ENCODE measurements at regions not wholly inside any gene's neighbourhood (a gene's known extent, or its start where the extent isn't known, plus 50 kb on each side); places are given as distances from the start of the nearest gene placed in this dataset.

- no peaks in the 10 kb centered on the region for H3K4me1 ChIP-seq (ENCODE audit: control insufficient read depth in 2 of 2, insufficient read depth in 2 of 2, low read length in 2 of 2)
- peaks cover 0 to 4% (median 0%) of the 10 kb centered on the region in 4 experiments for H3K27me3 ChIP-seq (replicated peaks in 1 of 4; ENCODE audit: control extremely low read depth in 1 of 4, control insufficient read depth in 3 of 4, insufficient read depth in 4 of 4, low read length in 3 of 4)
- H3K36me3 ChIP-seq (replicated peaks in 1 of 2; ENCODE audit: control extremely low read depth in 1 of 2, control insufficient read depth in 1 of 2, extremely low read depth in 1 of 2, insufficient read depth in 2 of 2, low read length in 1 of 2), result no peaks in the 10 kb centered on the region
- no peak overlapping the region for H3K9ac ChIP-seq (ENCODE audit: low read length)
- Mint-ChIP-seq H3K4me1 (no peaks in the 10 kb centered on the region), H3K27me3 (peaks cover 15% of the 10 kb centered on the region), H3K27ac (no peak overlapping the region), H3K4me3 (no peak overlapping the region), H3K9me3 (ENCODE audit: insufficient read depth) (no peaks in the 10 kb centered on the region)
- ChIA-PET CTCF (no interaction called here), POLR2A (no interaction called here)
- no peak for DNase-seq
- H3K4me2 ChIP-seq (replicated peaks; ENCODE audit: low read depth, low read length, poor library complexity, severe bottlenecking), result no peak overlapping the region
- H3K27ac ChIP-seq (ENCODE audit: low read length in 2 of 2), result no peak overlapping the region
- no peaks in the 10 kb centered on the region for H3K79me2 ChIP-seq (ENCODE audit: control insufficient read depth, insufficient read depth, low read length)
- peaks cover 0 to 12% (median 0%) of the 10 kb centered on the region in 3 donors for H3K9me3 ChIP-seq (ENCODE audit: control extremely low read depth in 1 of 3, control insufficient read depth in 2 of 3, insufficient read depth in 1 of 3, low read length in 2 of 3)
- 93% methylated on average over 4 of the region's 5 CpGs for whole genome bisulfite sequencing (ENCODE audit: insufficient coverage)
- TF ChIP-seq EZH2 (IDR thresholded peaks at IDR 0.05; ENCODE audit: borderline replicate concordance, insufficient read depth, low read depth, low read length, poor library complexity, severe bottlenecking), result no peak
- TF ChIP-seq, protein P1, sequence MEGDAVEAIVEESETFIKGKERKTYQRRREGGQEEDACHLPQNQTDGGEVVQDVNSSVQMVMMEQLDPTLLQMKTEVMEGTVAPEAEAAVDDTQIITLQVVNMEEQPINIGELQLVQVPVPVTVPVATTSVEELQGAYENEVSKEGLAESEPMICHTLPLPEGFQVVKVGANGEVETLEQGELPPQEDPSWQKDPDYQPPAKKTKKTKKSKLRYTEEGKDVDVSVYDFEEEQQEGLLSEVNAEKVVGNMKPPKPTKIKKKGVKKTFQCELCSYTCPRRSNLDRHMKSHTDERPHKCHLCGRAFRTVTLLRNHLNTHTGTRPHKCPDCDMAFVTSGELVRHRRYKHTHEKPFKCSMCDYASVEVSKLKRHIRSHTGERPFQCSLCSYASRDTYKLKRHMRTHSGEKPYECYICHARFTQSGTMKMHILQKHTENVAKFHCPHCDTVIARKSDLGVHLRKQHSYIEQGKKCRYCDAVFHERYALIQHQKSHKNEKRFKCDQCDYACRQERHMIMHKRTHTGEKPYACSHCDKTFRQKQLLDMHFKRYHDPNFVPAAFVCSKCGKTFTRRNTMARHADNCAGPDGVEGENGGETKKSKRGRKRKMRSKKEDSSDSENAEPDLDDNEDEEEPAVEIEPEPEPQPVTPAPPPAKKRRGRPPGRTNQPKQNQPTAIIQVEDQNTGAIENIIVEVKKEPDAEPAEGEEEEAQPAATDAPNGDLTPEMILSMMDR (IDR thresholded peaks at IDR 0.05), result no peak
- H2AFZ ChIP-seq (ENCODE audit: insufficient read depth, low read depth, low read length, poor library complexity, severe bottlenecking), result no peak overlapping the region
- H3K4me3 ChIP-seq (ENCODE audit: control extremely low read depth in 1 of 5, extremely low read depth in 1 of 5, insufficient read depth in 1 of 5, low read depth in 2 of 5, low read length in 4 of 5), result no peak overlapping the region
- no peak for ATAC-seq (ENCODE audit: low read depth)
- no peaks in the 10 kb centered on the region for H4K20me1 ChIP-seq (ENCODE audit: control insufficient read depth, insufficient read depth, low read length, poor library complexity, severe bottlenecking)
- intact Hi-C loops (cut with micrococcal nuclease), result no loop called here
These were observed 361.7 kb downstream of the PRDM2 start for GRCh38 chr1:14061722-14062121.

GRCh38 chr1:14062669-14063068, 362.7 kb downstream of the PRDM2 start:
- H4K20me1 ChIP-seq (ENCODE audit: control insufficient read depth, insufficient read depth, low read length, poor library complexity, severe bottlenecking), result no peaks in the 10 kb centered on the region
- H3K9me3 Mint-ChIP-seq (ENCODE audit: insufficient read depth), result no peaks in the 10 kb centered on the region
- intact Hi-C loops (cut with micrococcal nuclease), result no loop called here
- no peak overlapping the region for H3K27ac Mint-ChIP-seq
- H3K79me2 ChIP-seq (ENCODE audit: control insufficient read depth, insufficient read depth, low read length), result no peaks in the 10 kb centered on the region
- H3K4me3 Mint-ChIP-seq, result no peak overlapping the region
- no CpG with 5 or more reads among the region's 4 CpGs for WGBS (ENCODE audit: insufficient coverage)
- no peak for DNase-seq
- ChIA-PET CTCF (no interaction called here), POLR2A (no interaction called here)
- ATAC-seq (ENCODE audit: low read depth), result no peak
- H3K27ac ChIP-seq (ENCODE audit: low read length in 2 of 2), result no peak overlapping the region
- H3K9me3 ChIP-seq (ENCODE audit: control extremely low read depth in 1 of 3, control insufficient read depth in 2 of 3, insufficient read depth in 1 of 3, low read length in 2 of 3), result peaks cover 0 to 12% (median 0%) of the 10 kb centered on the region in 3 donors
- TF ChIP-seq, protein P1 (IDR thresholded peaks at IDR 0.05), result no peak
- TF ChIP-seq EZH2 (IDR thresholded peaks at IDR 0.05; ENCODE audit: borderline replicate concordance, insufficient read depth, low read depth, low read length, poor library complexity, severe bottlenecking), result no peak
- H3K27me3 ChIP-seq (replicated peaks in 1 of 4; ENCODE audit: control extremely low read depth in 1 of 4, control insufficient read depth in 3 of 4, insufficient read depth in 4 of 4, low read length in 3 of 4), result peaks cover 0 to under 1% (median 0%) of the 10 kb centered on the region in 4 experiments
- H3K27me3 Mint-ChIP-seq, result peaks cover 15% of the 10 kb centered on the region
- H2AFZ ChIP-seq (ENCODE audit: insufficient read depth, low read depth, low read length, poor library complexity, severe bottlenecking), result no peak overlapping the region
- no peaks in the 10 kb centered on the region for H3K4me1 Mint-ChIP-seq
- H3K9ac ChIP-seq (ENCODE audit: low read length), result no peak overlapping the region
- H3K36me3 ChIP-seq (replicated peaks in 1 of 2; ENCODE audit: control extremely low read depth in 1 of 2, control insufficient read depth in 1 of 2, extremely low read depth in 1 of 2, insufficient read depth in 2 of 2, low read length in 1 of 2), result no peaks in the 10 kb centered on the region
- no peak overlapping the region for H3K4me2 ChIP-seq (replicated peaks; ENCODE audit: low read depth, low read length, poor library complexity, severe bottlenecking)
- no peaks in the 10 kb centered on the region for H3K4me1 ChIP-seq (ENCODE audit: control insufficient read depth in 2 of 2, insufficient read depth in 2 of 2, low read length in 2 of 2)
- no peak overlapping the region for H3K4me3 ChIP-seq (ENCODE audit: control extremely low read depth in 1 of 5, extremely low read depth in 1 of 5, insufficient read depth in 1 of 5, low read depth in 2 of 5, low read length in 4 of 5)

Data from B cell (primary cell).